B cell (primary cell): ENCODE measurements at regions not wholly inside any gene's neighbourhood (a gene's known extent, or its start where the extent isn't known, plus 50 kb on each side); places are given as distances from the start of the nearest gene placed in this dataset.

Experiments
- ATAC-seq: fragments of 200-7000 bp; cut with Tn5 transposase; one replicate; pipeline ENCODE4 v1.10.0; 2021; ENCODE audit warnings: low read depth, mild to moderate bottlenecking, moderate number of reproducible peaks, moderate library complexity
- CTCF ChIA-PET: fragments of 350-600 bp; sonication (Branson Sonifier 250); formaldehyde crosslinking; loops from one replicate; lab custom pipeline; 2021; ENCODE audit warnings: antibody characterized with exemption, inconsistent platforms; lab: Charles Lee
- POLR2A ChIA-PET: fragments of 350-600 bp; sonication (Branson Sonifier 250); formaldehyde crosslinking; loops from one replicate; lab custom pipeline; 2021; ENCODE audit warnings: antibody characterized with exemption; lab: Charles Lee
- DNase-seq: peaks from one replicate; pipeline ENCODE4 v3.0.0; 2013
- H2AFZ ChIP-seq: 2 replicates; pipeline ENCODE4 v1.6.1; 2012; ENCODE audit warnings: mild to moderate bottlenecking, low read depth, low read length; ENCODE audit not compliant: insufficient read depth, poor library complexity, severe bottlenecking
- H3K27ac ChIP-seq, 2 donors: 1 replicate in 1 of 2; 2 replicates in 1 of 2; pipeline ENCODE4 v1.5.1; 2012 to 2013; ENCODE audit warnings: low read length in 2 of 2, mild to moderate bottlenecking in 2 of 2, moderate library complexity in 1 of 2
- H3K27me3 ChIP-seq, 4 experiments: fragments of 200-600 bp in 1 of 4; sonication (generic) in 1 of 4; replicated peaks in 1 of 4; 1 replicate in 2 of 4; 2 replicates in 2 of 4; pipeline versions ENCODE4 v1.6.1 to v1.7.0; 2013 to 2016; ENCODE audit warnings: low read length in 3 of 4, mild to moderate bottlenecking in 2 of 4, mixed read lengths in 1 of 4, moderate library complexity in 1 of 4; ENCODE audit not compliant: insufficient read depth in 4 of 4, control insufficient read depth in 3 of 4; ENCODE audit errors: control extremely low read depth in 1 of 4
- H3K36me3 ChIP-seq, 2 experiments: replicated peaks in 1 of 2; 1 replicate in 1 of 2; 2 replicates in 1 of 2; pipeline versions ENCODE4 v1.6.1 to v1.7.1; 2013; ENCODE audit warnings: low read length in 1 of 2; ENCODE audit not compliant: insufficient read depth in 2 of 2, control insufficient read depth in 1 of 2; ENCODE audit errors: control extremely low read depth in 1 of 2, extremely low read depth in 1 of 2
- H3K4me1 ChIP-seq, 2 donors: fragments of 200-600 bp in 1 of 2; sonication (generic) in 1 of 2; 1 replicate in 1 of 2; 2 replicates in 1 of 2; pipeline versions ENCODE4 v1.5.1 to v1.6.1; 2013 to 2017; ENCODE audit warnings: low read length in 2 of 2; ENCODE audit not compliant: control insufficient read depth in 2 of 2, insufficient read depth in 2 of 2
- H3K4me2 ChIP-seq: replicated peaks from 2 replicates; pipeline ENCODE3; 2012; ENCODE audit warnings: mild to moderate bottlenecking, low read depth, low read length; ENCODE audit not compliant: poor library complexity, severe bottlenecking
- H3K4me3 ChIP-seq, 5 experiments: fragments of 200-600 bp in 1 of 5; sonication (generic) in 1 of 5; 1 replicate in 3 of 5; 2 replicates in 2 of 5; pipeline versions ENCODE4 v1.5.1 to v1.7.0; 2011 to 2016; ENCODE audit warnings: low read length in 4 of 5, mild to moderate bottlenecking in 4 of 5, low read depth in 2 of 5, control low read depth in 1 of 5, moderate library complexity in 1 of 5; ENCODE audit not compliant: insufficient read depth in 1 of 5; ENCODE audit errors: control extremely low read depth in 1 of 5, extremely low read depth in 1 of 5
- H3K79me2 ChIP-seq: fragments of 200-600 bp; sonication (generic); one replicate; pipeline ENCODE4 v1.6.0; 2016; ENCODE audit warnings: low read length; ENCODE audit not compliant: control insufficient read depth, insufficient read depth
- H3K9ac ChIP-seq: fragments of 200-600 bp; sonication (generic); 2 replicates; pipeline ENCODE4 v1.6.1; 2017; ENCODE audit warnings: mild to moderate bottlenecking, low read length, moderate library complexity
- H3K9me3 ChIP-seq, 3 donors: one replicate each; pipeline versions ENCODE4 v1.6.1 to v1.7.1; 2013; ENCODE audit warnings: low read length in 2 of 3; ENCODE audit not compliant: control insufficient read depth in 2 of 3, insufficient read depth in 1 of 3; ENCODE audit errors: control extremely low read depth in 1 of 3
- H4K20me1 ChIP-seq: 2 replicates; pipeline ENCODE4 v1.6.0; 2012; ENCODE audit warnings: mild to moderate bottlenecking, low read length; ENCODE audit not compliant: insufficient read depth, control insufficient read depth, poor library complexity, severe bottlenecking
- H3K27ac Mint-ChIP-seq: one replicate; pipeline ENCODE4 v1.8.0; 2021; ENCODE audit warnings: mixed read lengths
- H3K27me3 Mint-ChIP-seq: one replicate; pipeline ENCODE4 v1.8.0; 2021; ENCODE audit warnings: mixed read lengths
- H3K4me1 Mint-ChIP-seq: one replicate; pipeline ENCODE4 v1.8.0; 2021; ENCODE audit warnings: mixed read lengths
- H3K4me3 Mint-ChIP-seq: one replicate; pipeline ENCODE4 v1.8.0; 2021; ENCODE audit warnings: mixed read lengths
- H3K9me3 Mint-ChIP-seq: one replicate; pipeline ENCODE4 v1.8.0; 2022; ENCODE audit warnings: mixed read lengths; ENCODE audit not compliant: insufficient read depth
- CTCF ChIP-seq: fragments of 200-600 bp; IDR thresholded peaks from one replicate; pipeline ENCODE4 v1.8.0; 2022; ENCODE audit warnings: antibody characterized with exemption, mild to moderate bottlenecking
- EZH2 ChIP-seq: IDR thresholded peaks from 2 replicates; pipeline ENCODE4 v1.6.1; 2012; ENCODE audit warnings: borderline replicate concordance, low read depth, mild to moderate bottlenecking, moderate library complexity, low read length; ENCODE audit not compliant: insufficient read depth, poor library complexity, severe bottlenecking
- WGBS: methylation state at CpG from one replicate; pipeline ENCODE4 v1.1.5; 2013; ENCODE audit warnings: missing lambda C conversion rate; ENCODE audit not compliant: insufficient coverage; 5-methylcytosine and 5-hydroxymethylcytosine counted together
- intact Hi-C: fragments of 100-400 bp; cut with micrococcal nuclease; formaldehyde crosslinking; loops from one replicate; pipeline ENCODE4 v1.10.0; 2022

DNA sequence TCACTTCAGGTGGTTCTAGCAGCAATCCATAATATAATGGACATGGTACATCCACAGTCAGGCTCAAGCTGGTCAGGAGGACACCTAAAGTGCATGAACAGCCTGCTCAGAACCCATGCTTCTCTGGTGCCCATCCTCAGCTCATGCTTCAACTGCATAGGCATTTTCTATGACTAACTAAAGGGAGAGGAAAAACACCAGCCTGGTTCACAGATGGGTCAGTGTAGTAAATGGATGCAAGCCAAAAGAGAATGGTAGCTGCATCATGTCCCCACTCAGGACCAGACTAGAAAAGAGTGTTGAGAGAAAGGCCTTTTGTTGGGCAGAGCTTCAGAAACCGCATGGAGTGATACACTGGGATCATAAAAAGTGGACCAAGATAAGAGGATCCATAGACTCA, 556.6 kb downstream of the TLE1 start:
- H3K4me1 ChIP-seq: no peaks in the 10 kb centered on the region
- ATAC-seq (no peak), DNase-seq (no peak)
- no peaks in the 10 kb centered on the region for H3K27me3 ChIP-seq
- H3K9ac ChIP-seq: no peak overlapping the region
- 73% methylated on average over 1 of the region's 1 CpG for WGBS
- Mint-ChIP-seq H3K4me3 (no peak overlapping the region), H3K27ac (no peak overlapping the region), H3K4me1 (no peaks in the 10 kb centered on the region), H3K27me3 (peaks cover 4% of the 10 kb centered on the region), H3K9me3 (no peaks in the 10 kb centered on the region)
- ChIA-PET CTCF (no interaction called here), POLR2A (no interaction called here)
- no peaks in the 10 kb centered on the region for H3K36me3 ChIP-seq
- no peaks in the 10 kb centered on the region for H4K20me1 ChIP-seq
- no peaks in the 10 kb centered on the region for H3K79me2 ChIP-seq
- no peak overlapping the region for H3K4me3 ChIP-seq
- intact Hi-C loops: loop anchor here (10.0 kb wide), 1 partner anchor 58 kb away; no protein-coding TSS in a partner anchor
- H3K27ac ChIP-seq: no peak overlapping the region
- H2AFZ ChIP-seq: no peak overlapping the region
- no peaks in the 10 kb centered on the region for H3K9me3 ChIP-seq
- TF ChIP-seq EZH2 (no peak), CTCF (no peak)
- no peak overlapping the region for H3K4me2 ChIP-seq

DNA sequence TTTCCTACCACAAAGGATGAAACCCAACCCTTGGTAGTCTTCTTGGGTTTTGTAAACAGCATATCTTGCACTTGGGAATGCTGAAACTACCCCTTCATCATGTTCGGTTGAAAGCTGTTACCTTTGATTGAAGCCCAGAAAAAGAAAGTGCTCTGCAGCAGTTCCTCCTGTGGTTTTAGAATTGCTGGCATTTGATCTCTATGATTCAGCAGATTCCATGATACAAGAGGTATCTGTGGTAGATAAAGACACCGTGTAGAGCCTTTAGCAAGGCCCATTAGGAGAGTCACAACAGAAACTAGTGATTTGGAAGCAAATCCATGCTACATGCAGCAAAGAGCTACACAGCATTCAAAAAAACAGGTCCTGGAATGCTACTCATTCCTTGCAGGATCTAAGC, 557.0 kb downstream of the TLE1 start:
- intact Hi-C loops: loop anchor here (10.0 kb wide), 1 partner anchor 58 kb away; no protein-coding TSS in a partner anchor
- H3K9ac ChIP-seq: no peak overlapping the region
- no peak overlapping the region for H3K4me3 ChIP-seq
- ChIA-PET CTCF (no interaction called here), POLR2A (no interaction called here)
- Mint-ChIP-seq H3K4me1 (no peaks in the 10 kb centered on the region), H3K9me3 (no peaks in the 10 kb centered on the region), H3K27ac (no peak overlapping the region), H3K27me3 (peaks cover 2% of the 10 kb centered on the region), H3K4me3 (no peak overlapping the region)
- H4K20me1 ChIP-seq: no peaks in the 10 kb centered on the region
- no peaks in the 10 kb centered on the region for H3K4me1 ChIP-seq
- no peak for TF ChIP-seq EZH2
- no peak for TF ChIP-seq CTCF
- H3K79me2 ChIP-seq: no peaks in the 10 kb centered on the region
- H3K27me3 ChIP-seq: no peaks in the 10 kb centered on the region
- H3K4me2 ChIP-seq: no peak overlapping the region
- H3K9me3 ChIP-seq: no peaks in the 10 kb centered on the region
- WGBS: no CpG with 5 or more reads among the region's 2 CpGs
- H3K36me3 ChIP-seq: no peaks in the 10 kb centered on the region
- DNase-seq (no peak), ATAC-seq (no peak)
- H3K27ac ChIP-seq: no peak overlapping the region
- H2AFZ ChIP-seq: no peak overlapping the region
